ENCODE measurements at regions not wholly inside any gene's neighbourhood (a gene's known extent, or its start where the extent isn't known, plus 50 kb on each side); places are given as distances from the start of the nearest gene placed in this dataset.

DNA sequence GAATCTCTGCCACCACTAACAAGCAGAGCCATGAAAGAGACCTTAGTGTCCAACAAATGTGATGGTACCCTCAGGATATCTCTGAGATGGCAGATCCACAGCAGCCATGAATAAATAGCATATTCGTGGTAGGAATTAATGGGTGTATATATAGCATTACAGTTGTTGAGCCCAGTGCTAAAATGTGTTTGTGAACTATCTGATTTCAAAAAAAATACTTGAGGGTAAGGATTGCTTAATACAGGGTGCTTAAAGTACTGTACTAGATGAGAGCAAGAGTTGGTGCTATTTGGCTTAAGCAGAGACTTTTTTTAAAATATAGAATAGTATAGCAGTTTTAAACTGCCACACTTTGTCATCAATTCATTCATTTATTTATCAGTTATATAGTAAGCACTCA is 101.5 kb upstream of the GALNT5 start:
- WGBS (ENCODE audit: missing lambda C conversion rate): 16% methylated on average over 1 of the region's 1 CpG
- DNase-seq (ENCODE audit: low read depth in 1 of 2, low spot score in 1 of 2): no peak
- Histone ChIP-seq H3K4me1 (peaks cover 18% of the 10 kb centered on the region), H3K4me2 (no peak overlapping the region), H3K4me3 (no peak overlapping the region), H3K27ac (no peak overlapping the region), H3K9me3 (no peaks in the 10 kb centered on the region)
- no peak for ATAC-seq
- POLR2A ChIA-PET: interaction anchor here (0.7 kb wide), 1 partner anchor 28 kb away, joined by 3 read pairs; no protein-coding TSS in a partner anchor
- CTCF ChIA-PET: no interaction called here
- no peak for FAIRE-seq
- TF ChIP-seq FOSB (CRISPR knock-in tag; IDR thresholded peaks at IDR 0.05) (no peak), SREBF2 (IDR thresholded peaks at IDR 0.05) (no peak), TP53 (CRISPR knock-in tag; IDR thresholded peaks at IDR 0.05) (no peak), JUN (IDR thresholded peaks at IDR 0.05) (no peak), RNF2 (IDR thresholded peaks at IDR 0.05; ENCODE audit: borderline replicate concordance, low read depth) (no peak), NFE2L2 (conservative IDR thresholded peaks at IDR 0.05; ENCODE audit: low read length) (no peak), CBX8 (IDR thresholded peaks at IDR 0.05) (no peak), TFCP2L1 (CRISPR knock-in tag; IDR thresholded peaks at IDR 0.05) (no peak), EP300 (IDR thresholded peaks at IDR 0.05) (no peak), ZC3H11A (IDR thresholded peaks at IDR 0.05) (no peak), HOXB5 (CRISPR knock-in tag; IDR thresholded peaks at IDR 0.05) (no peak), MAFK (IDR thresholded peaks at IDR 0.05; ENCODE audit: partially characterized antibody) (no peak), KDM1A (IDR thresholded peaks at IDR 0.05; ENCODE audit: low read depth) (no peak)
- TF ChIP-seq, protein P1, sequence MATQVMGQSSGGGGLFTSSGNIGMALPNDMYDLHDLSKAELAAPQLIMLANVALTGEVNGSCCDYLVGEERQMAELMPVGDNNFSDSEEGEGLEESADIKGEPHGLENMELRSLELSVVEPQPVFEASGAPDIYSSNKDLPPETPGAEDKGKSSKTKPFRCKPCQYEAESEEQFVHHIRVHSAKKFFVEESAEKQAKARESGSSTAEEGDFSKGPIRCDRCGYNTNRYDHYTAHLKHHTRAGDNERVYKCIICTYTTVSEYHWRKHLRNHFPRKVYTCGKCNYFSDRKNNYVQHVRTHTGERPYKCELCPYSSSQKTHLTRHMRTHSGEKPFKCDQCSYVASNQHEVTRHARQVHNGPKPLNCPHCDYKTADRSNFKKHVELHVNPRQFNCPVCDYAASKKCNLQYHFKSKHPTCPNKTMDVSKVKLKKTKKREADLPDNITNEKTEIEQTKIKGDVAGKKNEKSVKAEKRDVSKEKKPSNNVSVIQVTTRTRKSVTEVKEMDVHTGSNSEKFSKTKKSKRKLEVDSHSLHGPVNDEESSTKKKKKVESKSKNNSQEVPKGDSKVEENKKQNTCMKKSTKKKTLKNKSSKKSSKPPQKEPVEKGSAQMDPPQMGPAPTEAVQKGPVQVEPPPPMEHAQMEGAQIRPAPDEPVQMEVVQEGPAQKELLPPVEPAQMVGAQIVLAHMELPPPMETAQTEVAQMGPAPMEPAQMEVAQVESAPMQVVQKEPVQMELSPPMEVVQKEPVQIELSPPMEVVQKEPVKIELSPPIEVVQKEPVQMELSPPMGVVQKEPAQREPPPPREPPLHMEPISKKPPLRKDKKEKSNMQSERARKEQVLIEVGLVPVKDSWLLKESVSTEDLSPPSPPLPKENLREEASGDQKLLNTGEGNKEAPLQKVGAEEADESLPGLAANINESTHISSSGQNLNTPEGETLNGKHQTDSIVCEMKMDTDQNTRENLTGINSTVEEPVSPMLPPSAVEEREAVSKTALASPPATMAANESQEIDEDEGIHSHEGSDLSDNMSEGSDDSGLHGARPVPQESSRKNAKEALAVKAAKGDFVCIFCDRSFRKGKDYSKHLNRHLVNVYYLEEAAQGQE (IDR thresholded peaks at IDR 0.05): no peak
- TF ChIP-seq, protein P2, sequence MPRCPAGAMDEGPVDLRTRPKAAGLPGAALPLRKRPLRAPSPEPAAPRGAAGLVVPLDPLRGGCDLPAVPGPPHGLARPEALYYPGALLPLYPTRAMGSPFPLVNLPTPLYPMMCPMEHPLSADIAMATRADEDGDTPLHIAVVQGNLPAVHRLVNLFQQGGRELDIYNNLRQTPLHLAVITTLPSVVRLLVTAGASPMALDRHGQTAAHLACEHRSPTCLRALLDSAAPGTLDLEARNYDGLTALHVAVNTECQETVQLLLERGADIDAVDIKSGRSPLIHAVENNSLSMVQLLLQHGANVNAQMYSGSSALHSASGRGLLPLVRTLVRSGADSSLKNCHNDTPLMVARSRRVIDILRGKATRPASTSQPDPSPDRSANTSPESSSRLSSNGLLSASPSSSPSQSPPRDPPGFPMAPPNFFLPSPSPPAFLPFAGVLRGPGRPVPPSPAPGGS (IDR thresholded peaks at IDR 0.05): no peak

DNA sequence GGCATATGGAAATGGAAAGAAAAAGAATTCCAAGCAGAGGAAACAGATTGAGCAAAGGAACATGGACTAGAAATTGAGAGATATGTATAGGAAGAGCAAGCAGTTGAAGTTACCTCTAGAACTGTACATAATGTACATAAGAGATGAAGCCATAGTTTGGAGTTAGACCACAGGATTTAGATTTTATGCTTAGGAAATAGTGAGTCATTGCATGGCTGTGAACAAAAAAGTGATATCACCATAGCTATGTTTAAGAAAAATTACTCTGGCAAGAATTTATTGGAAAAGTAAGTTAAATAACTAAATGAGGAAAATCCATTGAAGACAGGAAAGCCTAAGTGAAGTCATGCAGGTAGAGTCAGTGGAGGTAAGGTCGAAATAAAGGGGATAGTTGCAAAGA is 99.4 kb upstream of the GALNT5 start:
- FAIRE-seq (no peak), ATAC-seq (no peak), DNase-seq (ENCODE audit: low read depth in 1 of 2, low spot score in 1 of 2) (no peak)
- CTCF ChIA-PET: no interaction called here
- TF ChIP-seq, protein P3, sequence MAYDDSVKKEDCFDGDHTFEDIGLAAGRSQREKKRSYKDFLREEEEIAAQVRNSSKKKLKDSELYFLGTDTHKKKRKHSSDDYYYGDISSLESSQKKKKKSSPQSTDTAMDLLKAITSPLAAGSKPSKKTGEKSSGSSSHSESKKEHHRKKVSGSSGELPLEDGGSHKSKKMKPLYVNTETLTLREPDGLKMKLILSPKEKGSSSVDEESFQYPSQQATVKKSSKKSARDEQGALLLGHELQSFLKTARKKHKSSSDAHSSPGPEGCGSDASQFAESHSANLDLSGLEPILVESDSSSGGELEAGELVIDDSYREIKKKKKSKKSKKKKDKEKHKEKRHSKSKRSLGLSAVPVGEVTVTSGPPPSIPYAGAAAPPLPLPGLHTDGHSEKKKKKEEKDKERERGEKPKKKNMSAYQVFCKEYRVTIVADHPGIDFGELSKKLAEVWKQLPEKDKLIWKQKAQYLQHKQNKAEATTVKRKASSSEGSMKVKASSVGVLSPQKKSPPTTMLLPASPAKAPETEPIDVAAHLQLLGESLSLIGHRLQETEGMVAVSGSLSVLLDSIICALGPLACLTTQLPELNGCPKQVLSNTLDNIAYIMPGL (CRISPR knock-in tag; IDR thresholded peaks at IDR 0.05; ENCODE audit: borderline replicate concordance): no peak
- TF ChIP-seq POLR2A (IDR thresholded peaks at IDR 0.05; ENCODE audit: low read length) (no peak), TFCP2L1 (CRISPR knock-in tag; IDR thresholded peaks at IDR 0.05) (no peak), RCOR1 (IDR thresholded peaks at IDR 0.05; ENCODE audit: low read depth, low read length) (no peak), RARB (CRISPR knock-in tag; IDR thresholded peaks at IDR 0.05) (no peak), SREBF2 (IDR thresholded peaks at IDR 0.05) (no peak), RAD21 (conservative IDR thresholded peaks at IDR 0.05 in 1 of 2, IDR thresholded peaks at IDR 0.05 in 1 of 2) (no peak)
- Histone ChIP-seq H3K4me3 (no peak overlapping the region), H3K4me2 (no peak overlapping the region), H3K27ac (no peak overlapping the region; a peak in 1 of 6 replicates), H3K9me3 (no peaks in the 10 kb centered on the region), H3K4me1 (no peaks in the 10 kb centered on the region)
- POLR2A ChIA-PET: no interaction called here
- WGBS (ENCODE audit: missing lambda C conversion rate): 40% methylated on average over 1 of the region's 1 CpG

Measured in A549 (cell line).